ENCODE measurements at regions not wholly inside any gene's neighbourhood (a gene's known extent, or its start where the extent isn't known, plus 50 kb on each side); places are given as distances from the start of the nearest gene placed in this dataset.

- no peak for DNase-seq
These were observed 141.7 kb upstream of the NSMCE3 start for GRCh38 chr15:29411299-29411698.

- no peak for DNase-seq
These were observed 140.7 kb upstream of the NSMCE3 start for GRCh38 chr15:29410338-29410737.

GRCh38 chr15:29409890-29410289 is 140.3 kb upstream of the NSMCE3 start:
- DNase-seq: no peak

- no peak for DNase-seq
These were observed 135.9 kb upstream of the NSMCE3 start for GRCh38 chr15:29405564-29405963.

GRCh38 chr15:29403772-29404171 is 134.2 kb upstream of the NSMCE3 start:
- no peak for DNase-seq

GRCh38 chr15:29401644-29402043 is 132.0 kb upstream of the NSMCE3 start:
- no peak for DNase-seq

GRCh38 chr15:29400701-29401100 is 131.1 kb upstream of the NSMCE3 start:
- no peak for DNase-seq

GRCh38 chr15:29398907-29399306 is 129.3 kb upstream of the NSMCE3 start:
- no peak for DNase-seq

GRCh38 chr15:29396176-29396811 is 126.7 kb upstream of the NSMCE3 start:
- DNase-seq: no peak

- no peak for DNase-seq
These were observed 123.8 kb upstream of the NSMCE3 start for GRCh38 chr15:29393443-29393842.

- DNase-seq: no peak
These were observed 122.7 kb upstream of the NSMCE3 start for GRCh38 chr15:29392358-29392757.

GRCh38 chr15:29390051-29390450 is 120.4 kb upstream of the NSMCE3 start:
- no peak for DNase-seq

GRCh38 chr15:29386523-29386922 is 116.9 kb upstream of the NSMCE3 start:
- no peak for DNase-seq

- DNase-seq: no peak
These were observed 113.7 kb upstream of the NSMCE3 start for GRCh38 chr15:29383367-29383766.

GRCh38 chr15:29382862-29383261 is 113.2 kb upstream of the NSMCE3 start:
- no peak for DNase-seq

GRCh38 chr15:29380466-29380865 is 110.8 kb upstream of the NSMCE3 start:
- no peak for DNase-seq

GRCh38 chr15:29379647-29380046 is 110.0 kb upstream of the NSMCE3 start:
- no peak for DNase-seq

- no peak for DNase-seq
These were observed 107.5 kb upstream of the NSMCE3 start for GRCh38 chr15:29377161-29377560.

GRCh38 chr15:29376590-29376989 is 107.0 kb upstream of the NSMCE3 start:
- DNase-seq: no peak

- DNase-seq: no peak
These were observed 99.6 kb upstream of the NSMCE3 start for GRCh38 chr15:29369261-29369660.

GRCh38 chr15:29364426-29365078 is 94.9 kb upstream of the NSMCE3 start:
- no peak for DNase-seq

- no peak for DNase-seq
These were observed 91.9 kb upstream of the NSMCE3 start for GRCh38 chr15:29361560-29361959.

GRCh38 chr15:29360152-29360551 is 90.5 kb upstream of the NSMCE3 start:
- no peak for DNase-seq

GRCh38 chr15:29356786-29357185 is 87.2 kb upstream of the NSMCE3 start:
- DNase-seq: no peak

- no peak for DNase-seq
These were observed 85.9 kb upstream of the NSMCE3 start for GRCh38 chr15:29355477-29355876.
